ENCODE measurements at regions not wholly inside any gene's neighbourhood (a gene's known extent, or its start where the extent isn't known, plus 50 kb on each side); places are given as distances from the start of the nearest gene placed in this dataset.

GRCh38 chr1:184909019-184909418 lies 65.3 kb downstream of the NIBAN1 start (continued):
- TF ChIP-seq, protein P1, sequence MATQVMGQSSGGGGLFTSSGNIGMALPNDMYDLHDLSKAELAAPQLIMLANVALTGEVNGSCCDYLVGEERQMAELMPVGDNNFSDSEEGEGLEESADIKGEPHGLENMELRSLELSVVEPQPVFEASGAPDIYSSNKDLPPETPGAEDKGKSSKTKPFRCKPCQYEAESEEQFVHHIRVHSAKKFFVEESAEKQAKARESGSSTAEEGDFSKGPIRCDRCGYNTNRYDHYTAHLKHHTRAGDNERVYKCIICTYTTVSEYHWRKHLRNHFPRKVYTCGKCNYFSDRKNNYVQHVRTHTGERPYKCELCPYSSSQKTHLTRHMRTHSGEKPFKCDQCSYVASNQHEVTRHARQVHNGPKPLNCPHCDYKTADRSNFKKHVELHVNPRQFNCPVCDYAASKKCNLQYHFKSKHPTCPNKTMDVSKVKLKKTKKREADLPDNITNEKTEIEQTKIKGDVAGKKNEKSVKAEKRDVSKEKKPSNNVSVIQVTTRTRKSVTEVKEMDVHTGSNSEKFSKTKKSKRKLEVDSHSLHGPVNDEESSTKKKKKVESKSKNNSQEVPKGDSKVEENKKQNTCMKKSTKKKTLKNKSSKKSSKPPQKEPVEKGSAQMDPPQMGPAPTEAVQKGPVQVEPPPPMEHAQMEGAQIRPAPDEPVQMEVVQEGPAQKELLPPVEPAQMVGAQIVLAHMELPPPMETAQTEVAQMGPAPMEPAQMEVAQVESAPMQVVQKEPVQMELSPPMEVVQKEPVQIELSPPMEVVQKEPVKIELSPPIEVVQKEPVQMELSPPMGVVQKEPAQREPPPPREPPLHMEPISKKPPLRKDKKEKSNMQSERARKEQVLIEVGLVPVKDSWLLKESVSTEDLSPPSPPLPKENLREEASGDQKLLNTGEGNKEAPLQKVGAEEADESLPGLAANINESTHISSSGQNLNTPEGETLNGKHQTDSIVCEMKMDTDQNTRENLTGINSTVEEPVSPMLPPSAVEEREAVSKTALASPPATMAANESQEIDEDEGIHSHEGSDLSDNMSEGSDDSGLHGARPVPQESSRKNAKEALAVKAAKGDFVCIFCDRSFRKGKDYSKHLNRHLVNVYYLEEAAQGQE (IDR thresholded peaks at IDR 0.05; ENCODE audit: low read depth) = no peak
- TF ChIP-seq CEBPB (IDR thresholded peaks at IDR 0.05; ENCODE audit: low read depth) = no peak
- TF ChIP-seq FOSL1 (IDR thresholded peaks at IDR 0.05; ENCODE audit: low read depth) = no peak
- TF ChIP-seq ATF3 (IDR thresholded peaks at IDR 0.05) = no peak
- TF ChIP-seq, protein P2, sequence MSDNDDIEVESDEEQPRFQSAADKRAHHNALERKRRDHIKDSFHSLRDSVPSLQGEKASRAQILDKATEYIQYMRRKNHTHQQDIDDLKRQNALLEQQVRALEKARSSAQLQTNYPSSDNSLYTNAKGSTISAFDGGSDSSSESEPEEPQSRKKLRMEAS (IDR thresholded peaks at IDR 0.05) = no peak
- TF ChIP-seq SP1 (IDR thresholded peaks at IDR 0.05; ENCODE audit: low read depth) = no peak
- TF ChIP-seq JUND (IDR thresholded peaks at IDR 0.05) = no peak
- TF ChIP-seq YY1 (IDR thresholded peaks at IDR 0.05; ENCODE audit: extremely low read depth, insufficient replicate concordance, low read depth, low read length) = no peak
- no peak for TF ChIP-seq SIN3A (IDR thresholded peaks at IDR 0.05; ENCODE audit: low read depth)

GRCh38 chr1:184908506-184908905 lies 65.8 kb downstream of the NIBAN1 start:
- H3K27ac ChIP-seq (ENCODE audit: low read depth, low read length) = no peak overlapping the region
- ATAC-seq (no peak), DNase-seq (ENCODE audit: low read depth, low spot score) (no peak)
- no peak overlapping the region for H3K4me3 ChIP-seq (replicated peaks in 1 of 2; ENCODE audit: low read depth in 1 of 2, low read length in 2 of 2)
- H3K4me1 ChIP-seq (ENCODE audit: control insufficient read depth in 1 of 2, insufficient read depth in 2 of 2, low read length in 2 of 2) = no peaks in the 10 kb centered on the region
- H3K79me2 ChIP-seq (ENCODE audit: insufficient read depth, low read length) = no peaks in the 10 kb centered on the region
- CTCF ChIA-PET = no interaction called here
- H3K27me3 ChIP-seq (ENCODE audit: insufficient read depth, low read length) = no peaks in the 10 kb centered on the region
- no peaks in the 10 kb centered on the region for H3K9me3 ChIP-seq (ENCODE audit: control insufficient read depth in 1 of 2, insufficient read depth in 1 of 2, low read depth in 1 of 2, low read length in 2 of 2)
- H4K20me1 ChIP-seq (ENCODE audit: insufficient read depth) = no peaks in the 10 kb centered on the region
- POLR2A ChIA-PET = no interaction called here
- H3K9ac ChIP-seq (ENCODE audit: low read length) = no peak overlapping the region
- no TSS peak for BruUV-seq (replicated peaks)
- no peak for TF ChIP-seq EZH2phosphoT487 (IDR thresholded peaks at IDR 0.05; ENCODE audit: borderline replicate concordance)
- no peak for TF ChIP-seq POLR2A (IDR thresholded peaks at IDR 0.05; ENCODE audit: borderline replicate concordance, extremely low read depth, insufficient read depth, insufficient read length)
- TF ChIP-seq JUND (IDR thresholded peaks at IDR 0.05) = no peak
- TF ChIP-seq POLR2AphosphoS5 (IDR thresholded peaks at IDR 0.05; ENCODE audit: low read depth, low read length) = no peak
- no peak for TF ChIP-seq EGR1 (IDR thresholded peaks at IDR 0.05; ENCODE audit: low read depth)
- no peak for TF ChIP-seq TCF7L2 (IDR thresholded peaks at IDR 0.05; ENCODE audit: borderline replicate concordance, extremely low read depth, insufficient read depth, insufficient read length)
- no peak for TF ChIP-seq ZFX (IDR thresholded peaks at IDR 0.05)
- TF ChIP-seq ELF1 (IDR thresholded peaks at IDR 0.05; ENCODE audit: borderline replicate concordance, low read depth) = no peak
- TF ChIP-seq SP1 (IDR thresholded peaks at IDR 0.05; ENCODE audit: low read depth) = no peak
- TF ChIP-seq CTCF (IDR thresholded peaks at IDR 0.05 in 2 of 3, conservative IDR thresholded peaks at IDR 0.05 in 1 of 3; ENCODE audit: borderline replicate concordance in 1 of 3, insufficient read depth in 1 of 3, low read depth in 2 of 3, low read length in 2 of 3) = no peak
- no peak for TF ChIP-seq CEBPB (IDR thresholded peaks at IDR 0.05; ENCODE audit: low read depth)
- TF ChIP-seq, protein P1 (IDR thresholded peaks at IDR 0.05; ENCODE audit: low read depth) = no peak
- RAD21 ChIA-PET (ENCODE audit: low non-redundant PET in 1 of 2, low total read pairs in 2 of 2, uncharacterized antibody in 2 of 2, unreplicated experiment in 2 of 2) = no interaction called here
- no peaks in the 10 kb centered on the region for H3K9me2 ChIP-seq (ENCODE audit: insufficient read depth)
- H3K4me2 ChIP-seq (ENCODE audit: low read length) = no peak overlapping the region
- intact Hi-C loops (cut with micrococcal nuclease) = no loop called here
- H2AFZ ChIP-seq (ENCODE audit: low read depth, low read length, poor library complexity, severe bottlenecking) = no peak overlapping the region
- H3K36me3 ChIP-seq (ENCODE audit: control insufficient read depth in 1 of 2, insufficient read depth in 2 of 2, low read length in 2 of 2) = no peaks in the 10 kb centered on the region
